LoVo (cell line): ENCODE measurements at regions not wholly inside any gene's neighbourhood (a gene's known extent, or its start where the extent isn't known, plus 50 kb on each side); places are given as distances from the start of the nearest gene placed in this dataset.

ENCODE experiments used
- DNase-seq: peaks from one replicate; pipeline ENCODE4 v3.0.0-alpha.2; 2016; ENCODE audit warnings: low spot score

- no peak for DNase-seq
Measured at GRCh38 chr1:72830606-72831390, 548.5 kb upstream of the NEGR1 start.

GRCh38 chr1:72827278-72827677 lies 544.9 kb upstream of the NEGR1 start:
- DNase-seq, result no peak

- no peak for DNase-seq
Measured at GRCh38 chr1:72804541-72804940, 522.2 kb upstream of the NEGR1 start.

- no peak for DNase-seq
Measured at GRCh38 chr1:72781038-72781437, 498.7 kb upstream of the NEGR1 start.

- no peak for DNase-seq
Measured at GRCh38 chr1:72780212-72780611, 497.9 kb upstream of the NEGR1 start.

GRCh38 chr1:72777918-72778317 lies 495.6 kb upstream of the NEGR1 start:
- no peak for DNase-seq

- no peak for DNase-seq
Measured at GRCh38 chr1:72763481-72763880, 481.1 kb upstream of the NEGR1 start.

- no peak for DNase-seq
Measured at GRCh38 chr1:72759486-72759885, 477.1 kb upstream of the NEGR1 start.

GRCh38 chr1:72757843-72758242 lies 475.5 kb upstream of the NEGR1 start:
- no peak for DNase-seq

GRCh38 chr1:72745413-72745812 lies 463.1 kb upstream of the NEGR1 start:
- no peak for DNase-seq

- DNase-seq, result no peak
Measured at GRCh38 chr1:72734415-72734814, 452.1 kb upstream of the NEGR1 start.

- no peak for DNase-seq
Measured at GRCh38 chr1:72724951-72725861, 442.9 kb upstream of the NEGR1 start.

GRCh38 chr1:72705921-72706320 lies 423.6 kb upstream of the NEGR1 start:
- DNase-seq, result no peak

- DNase-seq, result no peak
Measured at GRCh38 chr1:72704841-72705477, 422.6 kb upstream of the NEGR1 start.

GRCh38 chr1:72697410-72697809 lies 415.1 kb upstream of the NEGR1 start:
- DNase-seq, result no peak

- DNase-seq, result no peak
Measured at GRCh38 chr1:72693899-72694298, 411.6 kb upstream of the NEGR1 start.

- no peak for DNase-seq
Measured at GRCh38 chr1:72693376-72693775, 411.0 kb upstream of the NEGR1 start.

GRCh38 chr1:72690871-72691270 lies 408.5 kb upstream of the NEGR1 start:
- no peak for DNase-seq

GRCh38 chr1:72678683-72679082 lies 396.3 kb upstream of the NEGR1 start:
- no peak for DNase-seq

- no peak for DNase-seq
Measured at GRCh38 chr1:72670902-72671301, 388.6 kb upstream of the NEGR1 start.

GRCh38 chr1:72662918-72663317 lies 380.6 kb upstream of the NEGR1 start:
- DNase-seq, result no peak

GRCh38 chr1:72650843-72651435 lies 368.6 kb upstream of the NEGR1 start:
- no peak for DNase-seq
